ENCODE measurements at regions not wholly inside any gene's neighbourhood (a gene's known extent, or its start where the extent isn't known, plus 50 kb on each side); places are given as distances from the start of the nearest gene placed in this dataset.
A peak's percentile ranks its signal among the peaks of the same experiment; 100 is the strongest.
"Not testable (repeated sequence)": the region's sequence is repeated elsewhere in the genome, so short reads cannot be mapped to it uniquely, and the experiment has no call there.

- no peaks in the 10 kb centered on the region for H3K9me3 ChIP-seq (replicated peaks; ENCODE audit: control insufficient read depth, low read depth, low read length)
- no peaks in the 10 kb centered on the region for H3K27me3 ChIP-seq (ENCODE audit: control insufficient read depth, insufficient read depth, low read length)
- H3K36me3 ChIP-seq (ENCODE audit: control insufficient read depth, insufficient read depth, low read length), result no peaks in the 10 kb centered on the region
- H3K4me3 ChIP-seq (ENCODE audit: low read length), result no peak overlapping the region
- H3K4me1 ChIP-seq (ENCODE audit: control insufficient read depth, insufficient read depth, low read length), result peaks cover 19% of the 10 kb centered on the region
- WGBS (ENCODE audit: insufficient coverage), result no CpG with 5 or more reads among the region's 4 CpGs
- H3K27ac ChIP-seq (ENCODE audit: low read length), result no peak overlapping the region
- DNase-seq, result no peak
Observed at GRCh38 chr5:91315701-91316100, 67.4 kb downstream of the ARRDC3 start.

DNA sequence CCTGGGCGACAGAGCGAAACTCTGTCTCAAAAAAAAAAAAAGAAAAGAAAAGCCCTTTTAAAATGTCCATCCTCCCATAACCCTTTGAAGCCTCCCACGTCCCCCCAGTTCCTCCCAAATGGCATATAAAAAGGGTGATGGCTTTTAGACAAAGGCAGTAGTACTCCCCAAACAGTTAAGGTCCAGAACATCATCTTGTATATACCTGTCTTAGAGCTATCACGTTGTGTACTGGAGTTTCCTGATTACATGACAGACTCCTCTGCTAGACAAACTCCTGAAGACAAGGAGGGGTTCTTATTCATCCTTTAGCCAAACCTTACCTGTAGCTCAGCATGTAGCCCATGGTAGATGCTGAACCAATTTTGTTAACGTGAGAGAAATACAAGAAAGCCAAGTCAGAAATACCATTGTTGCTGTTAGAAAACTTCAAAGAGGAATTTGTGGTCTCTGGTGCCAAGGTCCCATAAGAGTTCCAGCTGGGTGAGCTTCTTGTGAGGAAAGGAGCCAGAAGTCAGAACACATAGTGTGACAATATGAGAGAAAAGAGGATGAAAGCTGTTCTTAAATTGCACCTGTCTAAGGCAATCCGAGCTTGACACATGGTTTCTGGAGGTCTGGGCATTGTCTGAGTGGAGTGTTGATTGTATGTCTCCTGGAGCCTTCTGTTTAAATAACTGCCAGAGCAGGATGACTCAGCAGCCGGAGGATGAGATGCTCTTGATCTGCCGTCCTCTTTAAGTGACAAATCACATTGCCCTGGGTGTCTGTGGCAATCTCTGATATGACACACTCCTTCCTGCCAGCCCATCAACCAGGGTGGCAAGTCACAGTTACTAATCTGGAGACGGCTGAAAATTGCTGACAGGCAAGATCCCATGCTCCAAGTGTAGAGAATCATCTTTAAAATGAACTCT is 69.1 kb downstream of the ARRDC3 start:
- H3K36me3 ChIP-seq (ENCODE audit: control insufficient read depth, insufficient read depth, low read length), result no peaks in the 10 kb centered on the region
- DNase-seq, result peak; percentile 77
- H3K4me3 ChIP-seq (ENCODE audit: low read length), result no peak overlapping the region
- no peaks in the 10 kb centered on the region for H3K9me3 ChIP-seq (replicated peaks; ENCODE audit: control insufficient read depth, low read depth, low read length)
- no peaks in the 10 kb centered on the region for H3K27me3 ChIP-seq (ENCODE audit: control insufficient read depth, insufficient read depth, low read length)
- peaks cover 19% of the 10 kb centered on the region for H3K4me1 ChIP-seq (ENCODE audit: control insufficient read depth, insufficient read depth, low read length)
- no peak overlapping the region for H3K27ac ChIP-seq (ENCODE audit: low read length)
- WGBS (ENCODE audit: insufficient coverage), result 25% methylated on average over 4 of the region's 9 CpGs

DNA sequence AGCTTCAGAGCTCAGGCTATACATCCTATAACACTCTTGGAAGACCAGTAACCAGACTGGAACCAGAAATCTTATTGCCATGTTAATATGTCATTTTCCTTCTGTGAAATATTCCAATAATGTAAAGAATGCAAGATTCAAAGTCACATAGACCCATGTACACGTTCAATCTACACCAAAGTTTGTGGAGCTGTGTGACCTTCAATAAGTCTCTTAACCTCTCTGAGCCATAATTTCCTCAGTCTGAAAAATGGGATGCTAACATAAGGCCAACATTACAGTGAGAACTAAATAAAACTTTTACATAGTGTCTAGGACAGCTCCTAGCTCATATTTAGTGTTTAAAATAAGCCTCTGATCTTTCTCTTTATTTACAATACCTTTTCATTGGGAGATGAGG is 70.4 kb downstream of the ARRDC3 start:
- no CpG with 5 or more reads among the region's 1 CpG for WGBS (ENCODE audit: insufficient coverage)
- DNase-seq, result no peak
- H3K36me3 ChIP-seq (ENCODE audit: control insufficient read depth, insufficient read depth, low read length), result no peaks in the 10 kb centered on the region
- peaks cover 19% of the 10 kb centered on the region for H3K4me1 ChIP-seq (ENCODE audit: control insufficient read depth, insufficient read depth, low read length)
- no peak overlapping the region for H3K4me3 ChIP-seq (ENCODE audit: low read length)
- no peaks in the 10 kb centered on the region for H3K9me3 ChIP-seq (replicated peaks; ENCODE audit: control insufficient read depth, low read depth, low read length)
- no peaks in the 10 kb centered on the region for H3K27me3 ChIP-seq (ENCODE audit: control insufficient read depth, insufficient read depth, low read length)
- H3K27ac ChIP-seq (ENCODE audit: low read length), result peak overlapping the region; percentile 87

DNA sequence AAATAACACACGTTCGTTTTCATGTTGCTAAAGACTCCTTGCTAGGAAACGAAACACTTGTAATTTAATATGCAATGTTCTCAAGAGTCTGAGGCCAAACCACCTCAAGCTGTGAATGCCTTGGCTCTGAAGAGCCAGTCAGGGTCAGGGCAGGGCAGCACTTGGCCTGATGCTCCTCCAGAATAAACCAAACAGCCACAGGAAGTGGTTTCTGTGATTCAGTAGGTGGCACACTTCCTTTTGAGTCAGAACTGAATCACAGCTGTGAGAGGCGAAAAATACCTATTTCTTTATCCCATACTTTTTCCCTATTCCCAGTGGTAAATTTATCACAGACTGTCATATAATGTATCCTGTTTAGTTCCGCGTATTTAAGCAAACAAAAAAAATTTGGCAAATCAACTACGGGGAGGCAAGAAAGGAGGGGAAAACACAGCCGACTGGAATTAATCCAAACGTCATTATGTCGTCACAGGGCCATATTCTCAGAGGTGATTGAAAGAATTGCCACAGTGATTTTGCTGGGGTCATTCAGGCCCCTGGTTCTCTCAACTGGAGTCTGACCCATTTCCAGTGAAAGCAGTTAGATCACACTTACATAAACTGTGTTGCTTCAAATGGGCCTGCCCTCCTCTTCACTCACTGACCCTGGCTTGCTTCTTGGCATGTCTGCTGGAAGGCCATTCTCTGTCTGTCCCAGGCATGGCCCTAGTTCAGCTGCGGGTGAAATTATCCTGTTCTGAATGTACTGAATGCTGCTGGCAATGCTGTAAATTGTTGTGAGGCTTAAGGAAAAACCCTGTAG is 71.2 kb downstream of the ARRDC3 start:
- no peak overlapping the region for H3K4me3 ChIP-seq (ENCODE audit: low read length)
- peak; percentile 89 for DNase-seq
- no peaks in the 10 kb centered on the region for H3K9me3 ChIP-seq (replicated peaks; ENCODE audit: control insufficient read depth, low read depth, low read length)
- 0% methylated on average over 4 of the region's 11 CpGs for WGBS (ENCODE audit: insufficient coverage)
- H3K27me3 ChIP-seq (ENCODE audit: control insufficient read depth, insufficient read depth, low read length), result no peaks in the 10 kb centered on the region
- peak overlapping the region; percentile 87 for H3K27ac ChIP-seq (ENCODE audit: low read length)
- peaks cover 19% of the 10 kb centered on the region for H3K4me1 ChIP-seq (ENCODE audit: control insufficient read depth, insufficient read depth, low read length)
- no peaks in the 10 kb centered on the region for H3K36me3 ChIP-seq (ENCODE audit: control insufficient read depth, insufficient read depth, low read length)

- 60% methylated on average over 1 of the region's 5 CpGs for WGBS (ENCODE audit: insufficient coverage)
- DNase-seq, result peak; percentile 8
- Histone ChIP-seq H3K27ac (ENCODE audit: low read length) (peak overlapping the region; percentile 87), H3K4me3 (ENCODE audit: low read length) (no peak overlapping the region), H3K9me3 (replicated peaks; ENCODE audit: control insufficient read depth, low read depth, low read length) (no peaks in the 10 kb centered on the region), H3K4me1 (ENCODE audit: control insufficient read depth, insufficient read depth, low read length) (peaks cover 21% of the 10 kb centered on the region), H3K27me3 (ENCODE audit: control insufficient read depth, insufficient read depth, low read length) (no peaks in the 10 kb centered on the region), H3K36me3 (ENCODE audit: control insufficient read depth, insufficient read depth, low read length) (no peaks in the 10 kb centered on the region)
Observed at GRCh38 chr5:91311168-91311696, 71.9 kb downstream of the ARRDC3 start.

DNA sequence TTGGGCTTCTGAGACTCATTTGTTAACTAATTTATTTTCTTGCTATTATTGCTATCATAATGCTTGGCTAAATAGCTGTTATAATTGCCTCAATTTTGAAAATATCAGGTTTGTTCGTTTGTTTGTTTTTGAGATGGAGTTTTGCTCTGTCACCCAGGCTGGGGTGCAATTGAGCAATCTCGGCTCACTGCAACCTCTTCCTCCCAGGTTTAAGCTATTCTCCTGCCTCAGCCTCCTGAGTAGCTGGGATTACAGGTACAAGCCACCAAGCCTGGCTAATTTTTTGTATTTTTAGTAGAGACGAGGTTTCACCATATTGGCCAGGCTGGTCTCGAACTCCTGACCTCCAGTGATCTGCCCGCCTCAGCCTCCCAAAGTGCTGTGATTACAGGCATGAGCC is 75.0 kb downstream of the ARRDC3 start:
- DNase-seq; H3K9me3 ChIP-seq (replicated peaks; ENCODE audit: control insufficient read depth, low read depth, low read length); H3K27ac ChIP-seq (ENCODE audit: low read length); H3K36me3 ChIP-seq (ENCODE audit: control insufficient read depth, insufficient read depth, low read length); H3K27me3 ChIP-seq (ENCODE audit: control insufficient read depth, insufficient read depth, low read length); H3K4me3 ChIP-seq (ENCODE audit: low read length): not testable (repeated sequence)
- H3K4me1 ChIP-seq (ENCODE audit: control insufficient read depth, insufficient read depth, low read length), result peaks cover 17% of the 10 kb centered on the region
- 100% methylated on average over 3 of the region's 5 CpGs for WGBS (ENCODE audit: insufficient coverage)

- no peaks in the 10 kb centered on the region for H3K27me3 ChIP-seq (ENCODE audit: control insufficient read depth, insufficient read depth, low read length)
- H3K4me1 ChIP-seq (ENCODE audit: control insufficient read depth, insufficient read depth, low read length), result peaks cover 13% of the 10 kb centered on the region
- H3K4me3 ChIP-seq (ENCODE audit: low read length), result no peak overlapping the region
- no peaks in the 10 kb centered on the region for H3K36me3 ChIP-seq (ENCODE audit: control insufficient read depth, insufficient read depth, low read length)
- peak overlapping the region; percentile 71 for H3K27ac ChIP-seq (ENCODE audit: low read length)
- H3K9me3 ChIP-seq (replicated peaks; ENCODE audit: control insufficient read depth, low read depth, low read length), result no peaks in the 10 kb centered on the region
- DNase-seq, result peak; percentile 96
- no CpG with 5 or more reads among the region's 4 CpGs for whole genome bisulfite sequencing (ENCODE audit: insufficient coverage)
Observed at GRCh38 chr5:91307048-91307447, 76.1 kb downstream of the ARRDC3 start.

DNA sequence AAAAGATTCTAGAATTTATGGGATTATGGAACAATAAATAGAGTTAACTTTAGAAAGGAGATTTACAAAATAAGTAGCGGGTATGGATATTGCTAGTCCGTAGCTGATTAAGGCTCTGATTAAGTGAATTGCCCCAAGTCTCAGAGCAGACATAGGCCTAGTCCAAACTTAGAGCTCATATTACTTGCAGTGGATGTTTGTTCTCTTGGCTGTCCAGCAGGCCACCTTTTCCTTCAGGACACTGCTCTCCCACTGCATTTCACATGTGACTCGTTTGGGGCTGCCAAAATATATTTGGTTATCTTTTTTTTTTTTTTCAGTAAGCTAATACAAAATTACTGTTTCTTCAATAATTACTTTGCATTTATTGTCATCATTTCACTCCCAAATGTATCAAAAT is 76.6 kb downstream of the ARRDC3 start:
- Histone ChIP-seq H3K4me1 (ENCODE audit: control insufficient read depth, insufficient read depth, low read length) (peaks cover 7% of the 10 kb centered on the region), H3K9me3 (replicated peaks; ENCODE audit: control insufficient read depth, low read depth, low read length) (no peaks in the 10 kb centered on the region), H3K36me3 (ENCODE audit: control insufficient read depth, insufficient read depth, low read length) (no peaks in the 10 kb centered on the region), H3K4me3 (ENCODE audit: low read length) (no peak overlapping the region), H3K27ac (ENCODE audit: low read length) (peak overlapping the region; percentile 71), H3K27me3 (ENCODE audit: control insufficient read depth, insufficient read depth, low read length) (no peaks in the 10 kb centered on the region)
- peak; percentile 65 for DNase-seq
- 75% methylated on average over 2 of the region's 3 CpGs for WGBS (ENCODE audit: insufficient coverage)

DNA sequence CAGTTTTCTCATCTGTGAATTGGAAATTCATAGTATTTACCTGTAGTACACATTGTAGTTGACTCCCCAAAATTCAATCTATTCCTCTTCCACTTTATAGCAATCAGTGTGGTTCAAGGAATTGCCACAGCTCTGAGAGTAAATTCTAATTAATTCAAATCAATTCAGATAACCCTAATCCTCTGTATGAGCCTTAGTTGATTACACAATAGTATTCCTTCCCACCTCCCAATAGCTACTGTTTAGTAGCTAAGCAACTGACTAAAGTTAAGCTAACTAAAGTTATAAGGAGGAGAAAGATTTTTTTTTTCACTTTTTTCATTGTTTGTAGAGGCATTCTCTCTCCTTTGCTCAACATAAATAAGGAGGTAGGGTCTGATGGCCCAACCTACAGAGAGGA is 77.5 kb downstream of the ARRDC3 start:
- DNase-seq, result no peak
- no peak overlapping the region for H3K27ac ChIP-seq (ENCODE audit: low read length)
- H3K27me3 ChIP-seq (ENCODE audit: control insufficient read depth, insufficient read depth, low read length), result no peaks in the 10 kb centered on the region
- H3K4me1 ChIP-seq (ENCODE audit: control insufficient read depth, insufficient read depth, low read length), result peaks cover 2% of the 10 kb centered on the region
- no peaks in the 10 kb centered on the region for H3K9me3 ChIP-seq (replicated peaks; ENCODE audit: control insufficient read depth, low read depth, low read length)
- H3K4me3 ChIP-seq (ENCODE audit: low read length), result no peak overlapping the region
- no peaks in the 10 kb centered on the region for H3K36me3 ChIP-seq (ENCODE audit: control insufficient read depth, insufficient read depth, low read length)

GRCh38 chr5:91304015-91304414 is 79.1 kb downstream of the ARRDC3 start:
- 90% methylated on average over 2 of the region's 4 CpGs for WGBS (ENCODE audit: insufficient coverage)
- H3K36me3 ChIP-seq (ENCODE audit: control insufficient read depth, insufficient read depth, low read length); DNase-seq; H3K4me3 ChIP-seq (ENCODE audit: low read length); H3K27ac ChIP-seq (ENCODE audit: low read length); H3K9me3 ChIP-seq (replicated peaks; ENCODE audit: control insufficient read depth, low read depth, low read length); H3K4me1 ChIP-seq (ENCODE audit: control insufficient read depth, insufficient read depth, low read length); H3K27me3 ChIP-seq (ENCODE audit: control insufficient read depth, insufficient read depth, low read length): not testable (repeated sequence)

Data from muscle of leg (tissue), 3 donors.